ENCODE measurements at regions not wholly inside any gene's neighbourhood (a gene's known extent, or its start where the extent isn't known, plus 50 kb on each side); places are given as distances from the start of the nearest gene placed in this dataset.

DNA sequence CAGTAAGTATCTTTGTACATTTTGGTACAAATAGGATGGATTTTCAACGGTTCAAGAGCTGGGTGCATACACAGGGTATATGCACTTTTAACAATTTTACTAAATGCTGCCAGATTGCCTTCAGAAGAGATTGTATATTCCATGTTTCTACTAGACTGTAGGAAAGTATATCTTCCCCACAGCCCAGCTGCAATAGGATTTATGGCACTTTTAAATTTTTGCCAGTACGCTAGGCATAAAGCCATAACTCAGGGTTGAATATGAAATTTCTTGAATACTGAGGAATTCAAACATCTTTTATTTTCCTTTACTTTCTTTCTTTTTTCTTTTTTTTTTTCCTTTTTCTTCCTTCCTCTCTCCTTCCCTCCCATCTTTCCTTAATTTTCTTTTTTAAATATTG, 78.7 kb upstream of the SULF2 start:
- no peak for DNase-seq
- no peak overlapping the region for H2AFZ ChIP-seq (ENCODE audit: low read depth, low read length)

DNA sequence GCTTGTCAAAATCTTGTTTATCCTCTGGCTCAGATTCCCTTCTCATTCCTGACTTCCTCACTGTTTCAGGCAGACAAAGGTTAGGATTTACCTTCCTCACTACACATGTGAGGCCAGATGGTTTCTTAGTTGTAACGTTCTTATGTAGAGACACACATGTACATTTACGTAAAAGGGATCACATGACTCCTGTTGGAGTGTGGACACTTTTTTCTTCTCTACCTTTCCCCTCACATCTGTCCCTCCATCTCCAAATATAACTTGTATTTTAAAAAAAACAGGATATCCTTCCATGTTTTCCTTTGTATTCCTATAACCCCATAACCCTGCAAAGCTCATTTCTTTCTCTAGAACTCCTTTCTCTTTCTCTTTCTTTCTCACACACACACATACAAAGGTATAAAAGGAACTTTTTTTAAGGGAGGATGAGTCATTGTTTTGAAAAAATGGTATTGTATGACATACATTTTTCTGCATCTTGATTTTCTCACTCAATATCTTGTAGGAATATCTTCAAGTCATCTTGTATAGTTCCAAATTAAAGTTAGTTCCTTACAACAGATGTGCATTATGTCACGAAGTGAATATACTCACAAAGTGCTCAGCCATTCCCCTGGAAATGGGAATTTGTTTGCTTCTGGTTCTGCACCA, 78.2 kb upstream of the SULF2 start:
- Histone ChIP-seq H3K9me3 (ENCODE audit: insufficient read depth, low read length, severe bottlenecking) (no peaks in the 10 kb centered on the region), H3K79me2 (ENCODE audit: insufficient read depth, low read length) (no peaks in the 10 kb centered on the region), H3K4me1 (ENCODE audit: insufficient read depth, low read length) (no peaks in the 10 kb centered on the region), H3K27ac (ENCODE audit: low read length) (no peak overlapping the region), H4K20me1 (ENCODE audit: insufficient read depth, low read length) (no peaks in the 10 kb centered on the region), H3K4me2 (ENCODE audit: insufficient read depth, low read length) (no peak overlapping the region), H2AFZ (ENCODE audit: low read depth, low read length) (no peak overlapping the region), H3K9ac (ENCODE audit: low read depth, low read length) (no peak overlapping the region), H3K4me3 (ENCODE audit: low read depth in 1 of 2, low read length in 2 of 2) (no peak overlapping the region), H3K27me3 (ENCODE audit: insufficient read depth, low read length, poor library complexity) (peaks cover 3% of the 10 kb centered on the region), H3K36me3 (ENCODE audit: insufficient read depth, low read length) (no peaks in the 10 kb centered on the region)
- no peak for TF ChIP-seq EZH2 (IDR thresholded peaks at IDR 0.05; ENCODE audit: borderline replicate concordance, low read depth, low read length, severe bottlenecking)
- TF ChIP-seq, protein P1, sequence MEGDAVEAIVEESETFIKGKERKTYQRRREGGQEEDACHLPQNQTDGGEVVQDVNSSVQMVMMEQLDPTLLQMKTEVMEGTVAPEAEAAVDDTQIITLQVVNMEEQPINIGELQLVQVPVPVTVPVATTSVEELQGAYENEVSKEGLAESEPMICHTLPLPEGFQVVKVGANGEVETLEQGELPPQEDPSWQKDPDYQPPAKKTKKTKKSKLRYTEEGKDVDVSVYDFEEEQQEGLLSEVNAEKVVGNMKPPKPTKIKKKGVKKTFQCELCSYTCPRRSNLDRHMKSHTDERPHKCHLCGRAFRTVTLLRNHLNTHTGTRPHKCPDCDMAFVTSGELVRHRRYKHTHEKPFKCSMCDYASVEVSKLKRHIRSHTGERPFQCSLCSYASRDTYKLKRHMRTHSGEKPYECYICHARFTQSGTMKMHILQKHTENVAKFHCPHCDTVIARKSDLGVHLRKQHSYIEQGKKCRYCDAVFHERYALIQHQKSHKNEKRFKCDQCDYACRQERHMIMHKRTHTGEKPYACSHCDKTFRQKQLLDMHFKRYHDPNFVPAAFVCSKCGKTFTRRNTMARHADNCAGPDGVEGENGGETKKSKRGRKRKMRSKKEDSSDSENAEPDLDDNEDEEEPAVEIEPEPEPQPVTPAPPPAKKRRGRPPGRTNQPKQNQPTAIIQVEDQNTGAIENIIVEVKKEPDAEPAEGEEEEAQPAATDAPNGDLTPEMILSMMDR (IDR thresholded peaks at IDR 0.05; ENCODE audit: borderline replicate concordance, extremely low read depth, low read length, poor library complexity, severe bottlenecking): no peak
- no peak for ATAC-seq (ENCODE audit: insufficient read depth, low read depth)
- no peak for DNase-seq

More for the DNA sequence above, 78.7 kb upstream of the SULF2 start:
- no peak overlapping the region for H3K4me2 ChIP-seq (ENCODE audit: insufficient read depth, low read length)
- H3K9me3 ChIP-seq (ENCODE audit: insufficient read depth, low read length, severe bottlenecking): no peaks in the 10 kb centered on the region
- no peak overlapping the region for H3K4me3 ChIP-seq (ENCODE audit: low read depth in 1 of 2, low read length in 2 of 2)
- TF ChIP-seq, protein P1 (IDR thresholded peaks at IDR 0.05; ENCODE audit: borderline replicate concordance, extremely low read depth, low read length, poor library complexity, severe bottlenecking): no peak
- no peak for TF ChIP-seq EZH2 (IDR thresholded peaks at IDR 0.05; ENCODE audit: borderline replicate concordance, low read depth, low read length, severe bottlenecking)
- no peaks in the 10 kb centered on the region for H3K4me1 ChIP-seq (ENCODE audit: insufficient read depth, low read length)
- no peak overlapping the region for H3K9ac ChIP-seq (ENCODE audit: low read depth, low read length)
- H3K27me3 ChIP-seq (ENCODE audit: insufficient read depth, low read length, poor library complexity): peaks cover 3% of the 10 kb centered on the region
- H3K27ac ChIP-seq (ENCODE audit: low read length): no peak overlapping the region
- ATAC-seq (ENCODE audit: insufficient read depth, low read depth): no peak
- H4K20me1 ChIP-seq (ENCODE audit: insufficient read depth, low read length): no peaks in the 10 kb centered on the region
- H3K79me2 ChIP-seq (ENCODE audit: insufficient read depth, low read length): no peaks in the 10 kb centered on the region
- no peaks in the 10 kb centered on the region for H3K36me3 ChIP-seq (ENCODE audit: insufficient read depth, low read length)

DNA sequence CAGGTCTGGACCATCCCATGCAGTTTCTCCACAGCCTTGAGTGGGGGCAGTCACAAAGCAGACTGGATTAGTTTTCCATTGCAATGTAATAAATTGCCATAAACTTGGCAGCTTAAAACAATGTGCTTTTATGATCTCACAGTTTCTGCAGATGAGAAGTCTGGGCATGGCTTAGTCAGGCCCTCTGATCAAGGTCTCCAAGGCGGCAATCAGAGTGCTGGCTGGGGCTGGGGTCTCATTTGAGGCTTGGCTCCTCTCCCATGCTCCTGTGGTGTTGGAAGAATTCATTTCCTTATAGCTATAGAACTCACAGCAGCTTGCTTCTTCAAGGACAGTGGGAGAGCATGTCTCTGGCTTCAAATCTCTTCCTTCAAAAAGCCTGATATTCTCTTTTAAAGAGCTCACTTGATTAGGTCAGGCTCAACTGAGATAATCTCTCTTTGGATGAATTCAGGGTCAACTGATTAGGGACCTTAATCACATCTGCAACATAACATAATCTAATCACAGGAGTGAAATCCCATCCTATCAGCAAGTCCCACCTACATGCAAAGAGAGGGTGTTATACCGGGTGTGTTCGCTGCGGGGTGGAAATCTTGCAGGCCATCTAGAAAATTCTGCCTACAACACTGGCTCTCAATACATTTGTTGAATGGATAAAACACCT, 77.4 kb upstream of the SULF2 start:
- H3K4me3 ChIP-seq (ENCODE audit: low read depth in 1 of 2, low read length in 2 of 2): no peak overlapping the region
- no peaks in the 10 kb centered on the region for H4K20me1 ChIP-seq (ENCODE audit: insufficient read depth, low read length)
- no peak overlapping the region for H3K27ac ChIP-seq (ENCODE audit: low read length)
- no peaks in the 10 kb centered on the region for H3K79me2 ChIP-seq (ENCODE audit: insufficient read depth, low read length)
- no peaks in the 10 kb centered on the region for H3K36me3 ChIP-seq (ENCODE audit: insufficient read depth, low read length)
- no peaks in the 10 kb centered on the region for H3K4me1 ChIP-seq (ENCODE audit: insufficient read depth, low read length)
- no peak overlapping the region for H3K9ac ChIP-seq (ENCODE audit: low read depth, low read length)
- H3K4me2 ChIP-seq (ENCODE audit: insufficient read depth, low read length): no peak overlapping the region
- ATAC-seq (ENCODE audit: insufficient read depth, low read depth): no peak
- peaks cover 3% of the 10 kb centered on the region for H3K27me3 ChIP-seq (ENCODE audit: insufficient read depth, low read length, poor library complexity)
- no peaks in the 10 kb centered on the region for H3K9me3 ChIP-seq (ENCODE audit: insufficient read depth, low read length, severe bottlenecking)
- no peak for DNase-seq
- H2AFZ ChIP-seq (ENCODE audit: low read depth, low read length): no peak overlapping the region
- TF ChIP-seq EZH2 (IDR thresholded peaks at IDR 0.05; ENCODE audit: borderline replicate concordance, low read depth, low read length, severe bottlenecking): no peak
- TF ChIP-seq, protein P1 (IDR thresholded peaks at IDR 0.05; ENCODE audit: borderline replicate concordance, extremely low read depth, low read length, poor library complexity, severe bottlenecking): no peak
